OCI-LY3 (cell line): ENCODE measurements at regions not wholly inside any gene's neighbourhood (a gene's known extent, or its start where the extent isn't known, plus 50 kb on each side); places are given as distances from the start of the nearest gene placed in this dataset.

Experiments used
- H2AFZ ChIP-seq: fragments of 200-600, 300-600 bp; shearing (Covaris generic); 2 replicates; pipeline ENCODE4 v1.6.0; 2014; ENCODE audit warnings: antibody characterized with exemption, low read depth, low read length
- H3K27ac ChIP-seq: fragments of 200-600, 300-600 bp; sonication (generic); 2 replicates; pipeline ENCODE4 v1.5.1; 2014; ENCODE audit warnings: mild to moderate bottlenecking, low read length, moderate library complexity, mixed read lengths
- H3K27me3 ChIP-seq: fragments of 200-600, 300-600 bp; sonication (generic); 2 replicates; pipeline ENCODE4 v1.6.1; 2014; ENCODE audit warnings: low read depth, low read length, mixed read lengths
- H3K36me3 ChIP-seq: fragments of 200-600, 300-600 bp; sonication (generic); replicated peaks from 2 replicates; pipeline ENCODE3; 2014; ENCODE audit warnings: low read depth, low read length, mixed read lengths
- H3K4me1 ChIP-seq: fragments of 300-600, 200-600 bp; sonication (generic); 2 replicates; pipeline ENCODE4 v1.6.1; 2014; ENCODE audit warnings: low read length, mixed read lengths
- H3K4me2 ChIP-seq: fragments of 200-600, 300-600 bp; sonication (generic); 2 replicates; pipeline ENCODE4 v1.6.1; 2014; ENCODE audit warnings: low read length, mixed read lengths
- H3K4me3 ChIP-seq: fragments of 300-600, 200-600 bp; sonication (generic); 2 replicates; pipeline ENCODE4 v1.5.1; 2014; ENCODE audit warnings: antibody characterized with exemption, mild to moderate bottlenecking, low read length, moderate library complexity
- H3K79me2 ChIP-seq: fragments of 300-600, 200-600 bp; shearing (Covaris generic); 2 replicates; pipeline ENCODE4 v1.6.1; 2014; ENCODE audit warnings: mild to moderate bottlenecking, low read length, mixed read lengths
- H3K9ac ChIP-seq: fragments of 300-600, 200-600 bp; shearing (Covaris generic); 2 replicates; pipeline ENCODE4 v1.6.0; 2014; ENCODE audit warnings: mild to moderate bottlenecking, low read length, moderate library complexity
- H3K9me3 ChIP-seq: fragments of 200-600, 300-600 bp; shearing (Covaris generic); 2 replicates; pipeline ENCODE4 v1.6.1; 2014; ENCODE audit warnings: low read length, mixed read lengths; ENCODE audit not compliant: insufficient read depth
- H4K20me1 ChIP-seq: fragments of 200-600, 300-600 bp; sonication (generic); 2 replicates; pipeline ENCODE4 v1.6.1; 2016; ENCODE audit warnings: low read length, mixed read lengths; ENCODE audit not compliant: insufficient read depth
- EZH2phosphoT487 ChIP-seq: fragments of 200-600 bp; shearing (Covaris generic); IDR thresholded peaks from 2 replicates; pipeline ENCODE4 v1.6.1; 2018; ENCODE audit warnings: antibody characterized with exemption, mixed run types, low read depth
- TF ChIP-seq, protein P1 (sequence below): fragments of 200-600, 300-600 bp; sonication (generic); IDR thresholded peaks from 2 replicates; pipeline ENCODE4 v1.5.1; 2014; ENCODE audit warnings: antibody characterized with exemption, low read length, low read depth

- H4K20me1 ChIP-seq: no peaks in the 10 kb centered on the region
- peaks cover 30% of the 10 kb centered on the region for H3K4me1 ChIP-seq
- peak overlapping the region; percentile 60 for H3K4me2 ChIP-seq
- no peaks in the 10 kb centered on the region for H3K27me3 ChIP-seq
- TF ChIP-seq, protein P1, sequence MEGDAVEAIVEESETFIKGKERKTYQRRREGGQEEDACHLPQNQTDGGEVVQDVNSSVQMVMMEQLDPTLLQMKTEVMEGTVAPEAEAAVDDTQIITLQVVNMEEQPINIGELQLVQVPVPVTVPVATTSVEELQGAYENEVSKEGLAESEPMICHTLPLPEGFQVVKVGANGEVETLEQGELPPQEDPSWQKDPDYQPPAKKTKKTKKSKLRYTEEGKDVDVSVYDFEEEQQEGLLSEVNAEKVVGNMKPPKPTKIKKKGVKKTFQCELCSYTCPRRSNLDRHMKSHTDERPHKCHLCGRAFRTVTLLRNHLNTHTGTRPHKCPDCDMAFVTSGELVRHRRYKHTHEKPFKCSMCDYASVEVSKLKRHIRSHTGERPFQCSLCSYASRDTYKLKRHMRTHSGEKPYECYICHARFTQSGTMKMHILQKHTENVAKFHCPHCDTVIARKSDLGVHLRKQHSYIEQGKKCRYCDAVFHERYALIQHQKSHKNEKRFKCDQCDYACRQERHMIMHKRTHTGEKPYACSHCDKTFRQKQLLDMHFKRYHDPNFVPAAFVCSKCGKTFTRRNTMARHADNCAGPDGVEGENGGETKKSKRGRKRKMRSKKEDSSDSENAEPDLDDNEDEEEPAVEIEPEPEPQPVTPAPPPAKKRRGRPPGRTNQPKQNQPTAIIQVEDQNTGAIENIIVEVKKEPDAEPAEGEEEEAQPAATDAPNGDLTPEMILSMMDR: no peak
- TF ChIP-seq EZH2phosphoT487: no peak
- H3K4me3 ChIP-seq: peak overlapping the region; percentile 14; the same call in 1 of the 2 replicates
- peak overlapping the region; percentile 60 for H3K9ac ChIP-seq
- peaks cover 8% of the 10 kb centered on the region; the same call in 1 of the 2 replicates for H3K9me3 ChIP-seq
- H3K27ac ChIP-seq: peak overlapping the region; percentile 66
- no peak overlapping the region; the same call in 1 of the 2 replicates for H2AFZ ChIP-seq
- no peaks in the 10 kb centered on the region for H3K79me2 ChIP-seq
- peaks cover 58% of the 10 kb centered on the region for H3K36me3 ChIP-seq
These were observed 139.4 kb upstream of the IL12B start for GRCh38 chr5:159469496-159470372.

DNA sequence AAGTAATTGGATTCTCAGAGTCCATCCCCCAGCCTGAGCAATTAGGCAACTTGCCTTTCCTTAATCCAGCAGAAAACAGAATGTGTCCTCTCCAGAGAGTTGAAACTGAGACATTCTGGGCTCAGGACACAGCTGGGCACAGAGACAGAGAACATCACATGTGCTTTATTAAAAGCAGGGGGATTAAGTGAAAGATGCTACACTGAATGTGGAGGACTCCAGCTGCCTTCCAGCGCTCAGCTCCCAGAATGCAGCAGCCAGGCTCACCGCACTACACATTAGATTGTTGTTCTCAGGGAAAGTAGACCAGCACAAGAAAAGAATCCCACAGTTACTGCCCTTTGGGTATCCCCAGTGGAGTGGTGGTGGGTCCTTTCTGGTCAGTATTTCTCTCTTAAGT, 141.6 kb upstream of the IL12B start:
- no peak overlapping the region for H2AFZ ChIP-seq
- H3K27ac ChIP-seq: no peak overlapping the region
- no peaks in the 10 kb centered on the region for H4K20me1 ChIP-seq
- H3K36me3 ChIP-seq: peaks cover 69% of the 10 kb centered on the region
- no peak overlapping the region for H3K4me3 ChIP-seq
- H3K79me2 ChIP-seq: no peaks in the 10 kb centered on the region
- H3K27me3 ChIP-seq: no peaks in the 10 kb centered on the region
- no peak overlapping the region for H3K9ac ChIP-seq
- H3K9me3 ChIP-seq: peaks cover 27% of the 10 kb centered on the region
- TF ChIP-seq, protein P1: no peak
- no peak for TF ChIP-seq EZH2phosphoT487
- H3K4me1 ChIP-seq: peaks cover 23% of the 10 kb centered on the region
- H3K4me2 ChIP-seq: no peak overlapping the region

DNA sequence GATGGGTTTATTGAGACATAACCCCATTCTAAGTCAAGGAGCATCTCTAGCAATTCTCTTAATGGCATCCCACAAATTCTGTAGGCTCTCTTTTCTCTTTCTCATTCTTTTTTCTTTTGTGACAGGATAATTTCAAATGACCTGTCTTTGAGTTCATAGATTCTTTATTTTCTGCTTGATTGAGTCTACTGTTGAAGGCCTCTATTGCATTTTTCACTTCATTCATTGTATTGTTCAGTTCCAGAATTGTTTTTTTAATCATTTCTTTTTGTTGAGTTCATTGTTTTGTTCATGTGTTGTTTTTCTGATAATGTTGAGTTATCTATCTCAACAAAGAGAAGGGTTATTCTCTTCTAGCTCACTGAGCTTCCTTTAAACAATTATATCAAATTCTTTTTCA, 144.7 kb upstream of the IL12B start:
- Histone ChIP-seq H3K27ac (no peak overlapping the region), H3K4me2 (no peak overlapping the region), H3K4me3 (no peak overlapping the region), H2AFZ (no peak overlapping the region), H3K27me3 (no peaks in the 10 kb centered on the region), H3K9me3 (peaks cover 35% of the 10 kb centered on the region), H3K36me3 (peaks cover 78% of the 10 kb centered on the region), H3K9ac (no peak overlapping the region), H3K79me2 (no peaks in the 10 kb centered on the region), H4K20me1 (no peaks in the 10 kb centered on the region), H3K4me1 (peaks cover 27% of the 10 kb centered on the region)
- TF ChIP-seq, protein P1: no peak
- no peak for TF ChIP-seq EZH2phosphoT487

DNA sequence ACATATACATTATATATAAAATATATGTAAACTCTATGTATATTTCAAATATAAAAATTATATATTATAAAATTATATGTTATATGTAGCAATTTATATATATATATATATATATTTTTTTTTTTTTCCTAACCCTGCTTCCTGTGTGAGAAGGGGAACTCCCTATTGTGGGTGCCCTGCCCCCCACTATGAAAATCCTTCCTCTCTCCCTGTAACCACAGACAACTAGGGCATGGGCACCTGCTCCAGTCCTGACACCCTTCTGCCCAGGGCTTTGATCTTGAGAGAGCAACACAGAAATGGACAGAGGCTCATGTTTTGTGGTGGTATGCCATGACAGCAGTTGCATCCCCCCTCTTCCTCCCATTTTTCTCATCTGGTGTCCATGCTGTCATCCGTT, 148.7 kb upstream of the IL12B start:
- Histone ChIP-seq H3K79me2 (no peaks in the 10 kb centered on the region), H3K9me3 (peaks cover 34% of the 10 kb centered on the region), H2AFZ (no peak overlapping the region), H3K27me3 (no peaks in the 10 kb centered on the region), H4K20me1 (no peaks in the 10 kb centered on the region), H3K9ac (peak overlapping the region; percentile 69; the same call in 1 of the 2 replicates), H3K36me3 (peaks cover 60% of the 10 kb centered on the region), H3K4me3 (peak overlapping the region; percentile 4; the same call in 1 of the 2 replicates), H3K4me1 (peaks cover 25% of the 10 kb centered on the region), H3K27ac (peak overlapping the region; percentile 80), H3K4me2 (peak overlapping the region; percentile 47)
- no peak for TF ChIP-seq EZH2phosphoT487
- TF ChIP-seq, protein P1: no peak
